ENCODE measurements at regions not wholly inside any gene's neighbourhood (a gene's known extent, or its start where the extent isn't known, plus 50 kb on each side); places are given as distances from the start of the nearest gene placed in this dataset.

GRCh38 chr22:49502126-49502826, 325.4 kb downstream of the BRD1 start:
- DNase-seq, result no peak

GRCh38 chr22:49500942-49501395, 326.7 kb downstream of the BRD1 start:
- no peak for DNase-seq

- DNase-seq, result no peak
Measured at GRCh38 chr22:49500076-49500460, 327.6 kb downstream of the BRD1 start.

GRCh38 chr22:49499433-49500075, 328.1 kb downstream of the BRD1 start:
- DNase-seq, result no peak

GRCh38 chr22:49497266-49497665, 330.4 kb downstream of the BRD1 start:
- no peak for DNase-seq

- no peak for DNase-seq
Measured at GRCh38 chr22:49494555-49494954, 333.1 kb downstream of the BRD1 start.

- no peak for DNase-seq
Measured at GRCh38 chr22:49492741-49493251, 334.9 kb downstream of the BRD1 start.

GRCh38 chr22:49492308-49492707, 335.4 kb downstream of the BRD1 start:
- no peak for DNase-seq

- no peak for DNase-seq
Measured at GRCh38 chr22:49491726-49492125, 335.9 kb downstream of the BRD1 start.

GRCh38 chr22:49491221-49491635, 336.4 kb downstream of the BRD1 start:
- DNase-seq, result no peak

- DNase-seq, result no peak
Measured at GRCh38 chr22:49490692-49491091, 337.0 kb downstream of the BRD1 start.

GRCh38 chr22:49489821-49490220, 337.9 kb downstream of the BRD1 start:
- no peak for DNase-seq

- DNase-seq, result no peak
Measured at GRCh38 chr22:49488943-49489342, 338.7 kb downstream of the BRD1 start.

GRCh38 chr22:49487950-49488349, 339.7 kb downstream of the BRD1 start:
- no peak for DNase-seq

GRCh38 chr22:49486225-49486624, 341.4 kb downstream of the BRD1 start:
- no peak for DNase-seq

GRCh38 chr22:49483946-49484345, 343.7 kb downstream of the BRD1 start:
- DNase-seq, result no peak

GRCh38 chr22:49483281-49483870, 344.3 kb downstream of the BRD1 start:
- DNase-seq, result no peak

- no peak for DNase-seq
Measured at GRCh38 chr22:49482811-49483210, 344.9 kb downstream of the BRD1 start.

- DNase-seq, result no peak
Measured at GRCh38 chr22:49481659-49482399, 345.8 kb downstream of the BRD1 start.

GRCh38 chr22:49480896-49481658, 346.6 kb downstream of the BRD1 start:
- no peak for DNase-seq

- no peak for DNase-seq
Measured at GRCh38 chr22:49480331-49480730, 347.3 kb downstream of the BRD1 start.

- DNase-seq, result no peak
Measured at GRCh38 chr22:49479566-49479965, 348.1 kb downstream of the BRD1 start.
